CD4-positive, alpha-beta T cell (primary cell): ENCODE measurements at regions not wholly inside any gene's neighbourhood (a gene's known extent, or its start where the extent isn't known, plus 50 kb on each side); places are given as distances from the start of the nearest gene placed in this dataset.

Experiments used
- ATAC-seq: fragments of 200-7000 bp; cut with Tn5 transposase; one replicate; pipeline ENCODE4 v1.10.0; 2022; ENCODE audit warnings: mild to moderate bottlenecking; ENCODE audit not compliant: poor library complexity
- CTCF ChIA-PET: fragments of 350-600 bp; sonication (Branson Sonifier 250); formaldehyde crosslinking; loops from one replicate; lab custom pipeline; 2021; ENCODE audit warnings: antibody characterized with exemption, inconsistent platforms; lab: Charles Lee
- POLR2A ChIA-PET: fragments of 350-600 bp; sonication (Branson Sonifier 250); formaldehyde crosslinking; loops from one replicate; lab custom pipeline; 2021; ENCODE audit warnings: antibody characterized with exemption, inconsistent platforms; lab: Charles Lee
- DNase-seq, 14 experiments: peaks; one replicate each; pipeline ENCODE4 v3.0.0-alpha.2; 2013 to 2020; ENCODE audit warnings: mixed read lengths in 2 of 14
- H3K27ac ChIP-seq, 2 donors: one replicate each; pipeline versions ENCODE4 v1.5.1 to v1.7.0; 2013; ENCODE audit warnings: low read length in 2 of 2, low read depth in 1 of 2, mild to moderate bottlenecking in 1 of 2
- H3K27me3 ChIP-seq, 2 experiments: 1 replicate in 1 of 2; 2 replicates in 1 of 2; pipeline versions ENCODE4 v1.6.1 to v1.7.0; 2013; ENCODE audit warnings: low read length in 2 of 2, control low read depth in 1 of 2, mild to moderate bottlenecking in 1 of 2, moderate library complexity in 1 of 2; ENCODE audit not compliant: insufficient read depth in 2 of 2, control insufficient read depth in 1 of 2
- H3K36me3 ChIP-seq: one replicate; pipeline ENCODE4 v1.6.1; 2013; ENCODE audit warnings: low read length, control low read depth; ENCODE audit not compliant: insufficient read depth
- H3K4me1 ChIP-seq: one replicate; pipeline ENCODE4 v1.6.1; 2013; ENCODE audit warnings: low read length, control low read depth; ENCODE audit not compliant: insufficient read depth
- H3K4me3 ChIP-seq: one replicate; pipeline ENCODE4 v1.5.1; 2013; ENCODE audit warnings: mild to moderate bottlenecking, low read length, moderate library complexity
- H3K9me3 ChIP-seq, 2 experiments: 1 replicate in 1 of 2; 2 replicates in 1 of 2; pipeline versions ENCODE4 v1.6.1 to v1.7.0; 2013; ENCODE audit warnings: low read length in 2 of 2, mild to moderate bottlenecking in 2 of 2, control low read depth in 1 of 2, moderate library complexity in 1 of 2; ENCODE audit not compliant: control insufficient read depth in 1 of 2, insufficient read depth in 1 of 2
- H3K27ac Mint-ChIP-seq: one replicate; pipeline ENCODE4 v1.8.0; 2020; ENCODE audit warnings: mixed read lengths
- H3K27me3 Mint-ChIP-seq: one replicate; pipeline ENCODE4 v1.8.0; 2021; ENCODE audit warnings: mixed read lengths
- H3K36me3 Mint-ChIP-seq: one replicate; pipeline ENCODE4 v1.8.0; 2021; ENCODE audit warnings: low read depth, mixed read lengths
- H3K4me1 Mint-ChIP-seq: one replicate; pipeline ENCODE4 v1.8.0; 2021; ENCODE audit warnings: low read depth, mixed read lengths
- H3K4me3 Mint-ChIP-seq: one replicate; pipeline ENCODE4 v1.8.0; 2020; ENCODE audit warnings: mild to moderate bottlenecking, mixed read lengths
- H3K9me3 Mint-ChIP-seq: one replicate; pipeline ENCODE4 v1.8.0; 2020; ENCODE audit warnings: mixed read lengths
- intact Hi-C, 2 experiments: fragments of 100-400 bp; cut with DNase I in 1 of 2; cut with micrococcal nuclease in 1 of 2; formaldehyde crosslinking; loops; one replicate each; pipeline versions ENCODE4 v1.15.1 to v1.9.0; 2023 to 2025; cut with DNase I, micrococcal nuclease
- TF ChIP-seq, protein P1 (sequence below): fragments of 200-600 bp; IDR thresholded peaks from one replicate; pipeline ENCODE4 v1.8.0; 2022; ENCODE audit warnings: antibody characterized with exemption, mild to moderate bottlenecking

DNA sequence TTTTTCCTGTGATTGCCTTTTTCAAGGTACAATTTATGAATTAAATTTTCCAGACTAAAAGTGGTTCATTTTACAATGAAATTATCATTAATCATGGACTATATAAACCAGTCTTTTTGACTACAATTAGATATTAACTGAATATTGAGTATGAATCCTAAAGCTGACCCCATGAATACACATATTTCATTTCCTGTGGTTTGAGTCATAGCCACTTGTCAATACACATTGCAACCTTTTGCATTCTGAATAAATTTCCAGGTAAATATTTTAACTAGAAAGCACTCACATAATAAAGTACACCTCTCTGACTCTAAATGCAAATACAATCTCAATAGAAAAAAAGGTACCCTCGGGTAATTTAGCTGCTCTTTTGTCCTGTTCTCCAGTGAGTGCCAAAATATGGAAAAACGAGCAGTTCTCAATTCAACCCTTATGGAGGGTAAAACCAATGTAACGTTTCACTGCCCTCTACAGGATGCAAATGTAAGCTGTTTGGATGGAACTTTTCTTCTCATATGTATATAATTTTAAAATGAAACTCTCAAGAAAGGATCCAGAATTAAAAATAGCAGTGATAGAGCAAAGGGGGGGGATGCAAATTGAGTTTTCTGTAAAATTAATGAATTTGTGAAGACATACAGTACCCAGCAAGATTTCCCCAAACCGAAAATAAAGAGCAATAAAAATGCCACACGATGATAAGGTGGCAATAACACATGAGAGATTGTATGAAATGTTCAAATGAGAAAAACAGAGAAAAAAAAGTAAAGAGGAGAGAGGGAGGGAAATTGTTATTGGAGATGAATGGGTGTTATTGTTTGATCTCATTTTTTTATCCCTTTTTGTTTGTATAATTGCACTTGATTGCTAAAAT, 1795.7 kb upstream of the PIK3C3 start:
- no peak for ATAC-seq
- CTCF ChIA-PET = no interaction called here
- no peak overlapping the region for H3K27ac Mint-ChIP-seq

DNA sequence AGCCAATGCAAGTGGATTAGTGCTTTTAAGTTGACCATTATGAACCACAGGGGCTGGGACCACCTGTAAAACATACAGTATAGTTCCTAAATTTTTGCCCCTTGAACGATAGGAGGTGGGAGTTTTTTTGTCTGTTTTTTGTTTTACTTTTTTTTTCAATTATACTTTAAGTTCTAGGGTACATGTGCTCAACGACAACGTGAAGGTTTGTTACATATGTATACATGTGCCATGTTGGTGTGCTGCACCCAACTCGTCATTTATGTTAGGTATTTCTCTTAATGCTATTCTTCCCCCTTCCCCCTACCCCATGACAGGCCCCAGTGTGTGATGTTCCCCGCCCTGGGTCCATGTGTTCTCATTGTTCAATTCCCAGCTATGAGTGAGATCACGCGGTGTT, 1797.9 kb upstream of the PIK3C3 start:
- intact Hi-C loops = no loop called here
- no peaks in the 10 kb centered on the region for H3K36me3 ChIP-seq
- peaks cover 5% of the 10 kb centered on the region for H3K9me3 Mint-ChIP-seq
- TF ChIP-seq, protein P1, sequence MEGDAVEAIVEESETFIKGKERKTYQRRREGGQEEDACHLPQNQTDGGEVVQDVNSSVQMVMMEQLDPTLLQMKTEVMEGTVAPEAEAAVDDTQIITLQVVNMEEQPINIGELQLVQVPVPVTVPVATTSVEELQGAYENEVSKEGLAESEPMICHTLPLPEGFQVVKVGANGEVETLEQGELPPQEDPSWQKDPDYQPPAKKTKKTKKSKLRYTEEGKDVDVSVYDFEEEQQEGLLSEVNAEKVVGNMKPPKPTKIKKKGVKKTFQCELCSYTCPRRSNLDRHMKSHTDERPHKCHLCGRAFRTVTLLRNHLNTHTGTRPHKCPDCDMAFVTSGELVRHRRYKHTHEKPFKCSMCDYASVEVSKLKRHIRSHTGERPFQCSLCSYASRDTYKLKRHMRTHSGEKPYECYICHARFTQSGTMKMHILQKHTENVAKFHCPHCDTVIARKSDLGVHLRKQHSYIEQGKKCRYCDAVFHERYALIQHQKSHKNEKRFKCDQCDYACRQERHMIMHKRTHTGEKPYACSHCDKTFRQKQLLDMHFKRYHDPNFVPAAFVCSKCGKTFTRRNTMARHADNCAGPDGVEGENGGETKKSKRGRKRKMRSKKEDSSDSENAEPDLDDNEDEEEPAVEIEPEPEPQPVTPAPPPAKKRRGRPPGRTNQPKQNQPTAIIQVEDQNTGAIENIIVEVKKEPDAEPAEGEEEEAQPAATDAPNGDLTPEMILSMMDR = no peak
- ATAC-seq (no peak), DNase-seq (no peak)
- CTCF ChIA-PET = no interaction called here
- no peak overlapping the region for H3K4me3 ChIP-seq
- no peak overlapping the region for H3K27ac Mint-ChIP-seq
- no peak overlapping the region for H3K27ac ChIP-seq
- H3K27me3 ChIP-seq = no peaks in the 10 kb centered on the region
- no peaks in the 10 kb centered on the region for H3K4me1 ChIP-seq
- no peaks in the 10 kb centered on the region for H3K27me3 Mint-ChIP-seq
- H3K4me3 Mint-ChIP-seq = no peak overlapping the region
- H3K4me1 Mint-ChIP-seq = no peaks in the 10 kb centered on the region
- POLR2A ChIA-PET = no interaction called here
- H3K9me3 ChIP-seq = no peaks in the 10 kb centered on the region
- no peaks in the 10 kb centered on the region for H3K36me3 Mint-ChIP-seq

More for the DNA sequence above, 1795.7 kb upstream of the PIK3C3 start:
- H3K4me1 ChIP-seq = no peaks in the 10 kb centered on the region
- H3K9me3 Mint-ChIP-seq = peaks cover 5% of the 10 kb centered on the region
- TF ChIP-seq, protein P1 = no peak
- H3K27me3 Mint-ChIP-seq = no peaks in the 10 kb centered on the region
- no peak overlapping the region for H3K27ac ChIP-seq
- H3K4me3 Mint-ChIP-seq = no peak overlapping the region
- H3K27me3 ChIP-seq = no peaks in the 10 kb centered on the region
- no peaks in the 10 kb centered on the region for H3K36me3 ChIP-seq
- no peak for DNase-seq
- no peaks in the 10 kb centered on the region for H3K9me3 ChIP-seq
- no peak overlapping the region for H3K4me3 ChIP-seq
- no peaks in the 10 kb centered on the region for H3K4me1 Mint-ChIP-seq
- intact Hi-C loops = no loop called here
- no peaks in the 10 kb centered on the region for H3K36me3 Mint-ChIP-seq
- POLR2A ChIA-PET = no interaction called here

DNA sequence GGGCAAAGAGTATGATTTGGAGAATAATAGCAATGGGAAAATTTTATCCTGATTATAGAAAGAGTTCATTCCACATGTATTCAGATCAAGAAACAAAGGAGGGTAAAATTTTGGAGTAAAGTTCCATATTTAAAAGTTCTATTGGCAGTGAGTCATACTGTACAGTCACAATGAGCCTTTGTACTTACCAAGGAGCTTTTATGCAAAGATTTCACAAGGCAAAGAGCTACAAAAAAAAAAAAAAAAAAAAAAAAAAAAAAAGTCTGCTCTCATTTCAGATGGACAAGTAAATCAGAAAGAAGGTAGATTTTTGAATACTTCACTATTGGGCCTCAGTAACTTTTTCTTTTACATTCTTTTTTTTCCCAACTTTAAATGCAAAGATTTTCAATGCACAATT, 1802.2 kb upstream of the PIK3C3 start:
- H3K4me1 ChIP-seq = no peaks in the 10 kb centered on the region
- Mint-ChIP-seq H3K27me3 (no peaks in the 10 kb centered on the region), H3K9me3 (peaks cover 13% of the 10 kb centered on the region), H3K27ac (no peak overlapping the region), H3K4me1 (no peaks in the 10 kb centered on the region), H3K4me3 (no peak overlapping the region), H3K36me3 (no peaks in the 10 kb centered on the region)
- no peaks in the 10 kb centered on the region for H3K27me3 ChIP-seq
- DNase-seq = no peak
- TF ChIP-seq, protein P1 = no peak
- intact Hi-C loops = no loop called here
- CTCF ChIA-PET = no interaction called here
- POLR2A ChIA-PET = no interaction called here
- H3K36me3 ChIP-seq = no peaks in the 10 kb centered on the region
- H3K4me3 ChIP-seq = no peak overlapping the region
- H3K27ac ChIP-seq = no peak overlapping the region
- peaks cover 0 to 4% of the 10 kb centered on the region in 2 experiments for H3K9me3 ChIP-seq
- no peak for ATAC-seq
